ENCODE measurements at regions not wholly inside any gene's neighbourhood (a gene's known extent, or its start where the extent isn't known, plus 50 kb on each side); places are given as distances from the start of the nearest gene placed in this dataset.

GRCh38 chr4:178453057-178453456 is 1010.8 kb upstream of the AGA start:
- TF ChIP-seq CTCF (IDR thresholded peaks at IDR 0.05 in 8 of 11, conservative IDR thresholded peaks at IDR 0.05 in 3 of 11) (no peak), POLR2AphosphoS5 (IDR thresholded peaks at IDR 0.05) (no peak), POLR2A (IDR thresholded peaks at IDR 0.05) (no peak)
